ENCODE measurements at regions not wholly inside any gene's neighbourhood (a gene's known extent, or its start where the extent isn't known, plus 50 kb on each side); places are given as distances from the start of the nearest gene placed in this dataset.

- TF ChIP-seq CTCF (conservative IDR thresholded peaks at IDR 0.05) (no peak), ZFX (IDR thresholded peaks at IDR 0.05) (no peak)
Observed at GRCh38 chr17:22669721-22670120, 977.4 kb downstream of the KCNJ18 start.
